ENCODE measurements at regions not wholly inside any gene's neighbourhood (a gene's known extent, or its start where the extent isn't known, plus 50 kb on each side); places are given as distances from the start of the nearest gene placed in this dataset.
"Not testable (repeated sequence)": the region's sequence is repeated elsewhere in the genome, so short reads cannot be mapped to it uniquely, and the experiment has no call there.

DNA sequence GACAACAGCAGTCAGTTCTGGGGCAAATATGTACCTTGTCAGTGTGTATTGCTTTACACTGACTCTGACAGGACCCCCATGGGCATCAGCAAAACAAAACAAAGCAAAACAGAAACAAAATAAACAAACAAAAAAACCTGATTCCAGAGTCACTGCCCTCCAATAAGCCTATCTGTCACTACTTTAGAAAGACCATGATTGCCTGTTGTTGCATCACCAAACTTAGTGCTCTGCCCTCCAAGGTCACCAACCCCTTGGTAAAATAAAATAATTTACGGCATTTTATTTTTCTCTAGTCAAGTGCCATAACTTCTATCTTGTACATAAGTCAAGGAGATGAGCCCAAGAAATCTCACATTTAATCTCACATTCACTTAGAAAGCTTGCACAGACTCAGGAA, 120.9 kb upstream of the ADAMTS3 start:
- DNase-seq = no peak
- Histone ChIP-seq H3K4me3 (no peak overlapping the region), H3K9me3 (no peaks in the 10 kb centered on the region), H3K36me3 (no peaks in the 10 kb centered on the region), H3K27ac (no peak overlapping the region), H3K4me1 (no peaks in the 10 kb centered on the region), H3K27me3 (no peaks in the 10 kb centered on the region)
- TF ChIP-seq, protein P1, sequence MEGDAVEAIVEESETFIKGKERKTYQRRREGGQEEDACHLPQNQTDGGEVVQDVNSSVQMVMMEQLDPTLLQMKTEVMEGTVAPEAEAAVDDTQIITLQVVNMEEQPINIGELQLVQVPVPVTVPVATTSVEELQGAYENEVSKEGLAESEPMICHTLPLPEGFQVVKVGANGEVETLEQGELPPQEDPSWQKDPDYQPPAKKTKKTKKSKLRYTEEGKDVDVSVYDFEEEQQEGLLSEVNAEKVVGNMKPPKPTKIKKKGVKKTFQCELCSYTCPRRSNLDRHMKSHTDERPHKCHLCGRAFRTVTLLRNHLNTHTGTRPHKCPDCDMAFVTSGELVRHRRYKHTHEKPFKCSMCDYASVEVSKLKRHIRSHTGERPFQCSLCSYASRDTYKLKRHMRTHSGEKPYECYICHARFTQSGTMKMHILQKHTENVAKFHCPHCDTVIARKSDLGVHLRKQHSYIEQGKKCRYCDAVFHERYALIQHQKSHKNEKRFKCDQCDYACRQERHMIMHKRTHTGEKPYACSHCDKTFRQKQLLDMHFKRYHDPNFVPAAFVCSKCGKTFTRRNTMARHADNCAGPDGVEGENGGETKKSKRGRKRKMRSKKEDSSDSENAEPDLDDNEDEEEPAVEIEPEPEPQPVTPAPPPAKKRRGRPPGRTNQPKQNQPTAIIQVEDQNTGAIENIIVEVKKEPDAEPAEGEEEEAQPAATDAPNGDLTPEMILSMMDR (IDR thresholded peaks at IDR 0.05) = no peak
- TF ChIP-seq POLR2A (IDR thresholded peaks at IDR 0.05) = no peak

DNA sequence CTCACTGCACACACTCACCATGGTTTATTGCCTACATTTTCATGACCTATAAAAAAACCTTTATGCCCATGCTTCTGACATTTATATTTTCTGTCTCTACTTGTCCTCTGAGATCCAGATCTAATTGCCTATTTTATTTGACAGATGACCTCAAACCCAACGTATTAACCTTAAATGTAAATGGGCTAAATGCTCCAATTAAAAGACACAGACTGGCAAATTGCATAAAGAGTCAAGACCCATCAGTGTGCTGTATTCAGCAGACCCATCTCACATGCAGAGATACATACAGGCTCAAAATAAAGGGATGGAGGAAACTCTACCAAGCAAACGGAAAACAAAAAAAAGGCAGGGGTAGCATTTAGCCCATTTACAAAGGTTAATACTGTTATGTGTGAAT, 117.4 kb upstream of the ADAMTS3 start:
- H3K4me1 ChIP-seq, H3K27ac ChIP-seq, H3K36me3 ChIP-seq, H3K27me3 ChIP-seq, DNase-seq, H3K9me3 ChIP-seq, H3K4me3 ChIP-seq: not testable (repeated sequence)

DNA sequence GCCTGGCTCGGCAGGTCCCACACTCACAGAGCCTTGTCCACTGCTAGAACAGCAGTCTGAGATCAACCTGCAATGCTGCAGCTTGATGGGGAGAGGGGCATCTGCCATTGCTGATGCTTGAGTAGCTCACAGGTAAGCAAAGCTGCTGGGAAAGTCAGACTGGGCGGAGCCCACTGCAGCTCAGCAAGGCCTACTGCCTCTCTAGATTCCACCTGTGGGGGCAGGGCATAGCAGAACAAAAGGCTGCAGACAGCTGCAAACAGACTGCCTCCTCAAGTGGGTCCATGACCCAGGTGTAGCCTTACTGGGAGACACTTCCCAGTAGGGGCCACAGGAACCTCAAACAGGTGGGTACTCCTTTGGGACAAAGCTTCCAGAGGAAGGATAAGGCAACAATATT, 110.6 kb upstream of the ADAMTS3 start:
- TF ChIP-seq, protein P1 (IDR thresholded peaks at IDR 0.05) = no peak
- no peak for TF ChIP-seq POLR2A (IDR thresholded peaks at IDR 0.05)
- H3K4me3 ChIP-seq = no peak overlapping the region
- no peak overlapping the region for H3K27ac ChIP-seq

DNA sequence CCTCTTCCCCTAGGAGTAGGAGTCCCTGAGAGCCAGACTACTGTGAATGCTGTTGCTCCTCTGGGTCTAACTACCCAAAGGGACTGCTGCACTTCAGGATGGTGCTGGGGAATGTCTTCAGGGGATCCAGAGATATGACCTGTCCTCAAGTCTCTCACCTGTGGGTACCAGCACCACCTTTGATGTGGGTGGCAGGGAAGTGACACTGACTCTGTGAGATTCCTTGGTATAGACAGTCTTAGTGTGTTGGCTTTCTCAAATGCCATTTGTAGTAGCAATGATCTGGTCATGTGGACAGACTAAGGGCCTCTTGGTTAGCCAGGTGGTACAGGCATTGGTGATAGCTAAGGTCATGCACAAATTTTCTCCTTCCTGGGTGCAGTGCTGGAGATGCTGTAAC, 108.9 kb upstream of the ADAMTS3 start:
- H3K4me1 ChIP-seq = no peaks in the 10 kb centered on the region
- no peak for DNase-seq
- no peaks in the 10 kb centered on the region for H3K9me3 ChIP-seq
- no peaks in the 10 kb centered on the region for H3K27me3 ChIP-seq
- TF ChIP-seq POLR2A (IDR thresholded peaks at IDR 0.05) = no peak
- TF ChIP-seq, protein P1 (IDR thresholded peaks at IDR 0.05) = no peak
- H3K4me3 ChIP-seq = no peak overlapping the region
- H3K36me3 ChIP-seq = no peaks in the 10 kb centered on the region
- H3K27ac ChIP-seq = no peak overlapping the region

More for the DNA sequence above, 110.6 kb upstream of the ADAMTS3 start:
- no peaks in the 10 kb centered on the region for H3K4me1 ChIP-seq
- DNase-seq = no peak
- H3K9me3 ChIP-seq = no peaks in the 10 kb centered on the region
- no peaks in the 10 kb centered on the region for H3K36me3 ChIP-seq
- H3K27me3 ChIP-seq = no peaks in the 10 kb centered on the region

DNA sequence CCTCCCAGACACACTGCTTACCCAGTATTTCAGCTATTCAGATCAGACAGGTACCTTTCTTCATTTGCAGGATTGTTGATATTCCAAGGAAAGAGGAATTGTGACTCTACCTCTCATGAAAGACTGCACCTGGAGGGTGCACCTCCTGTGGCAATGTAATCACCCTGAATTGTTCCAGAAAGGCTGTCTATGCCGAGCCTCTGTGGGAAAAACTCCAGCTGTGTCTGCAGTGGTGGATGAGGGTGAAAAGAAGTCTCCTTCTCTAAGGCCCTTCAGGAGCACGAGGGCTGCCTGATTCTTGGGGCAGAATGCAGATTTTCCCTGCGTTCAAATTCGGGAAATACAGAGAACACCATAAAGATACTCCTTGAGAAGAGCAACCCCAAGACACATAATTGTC, 108.2 kb upstream of the ADAMTS3 start:
- Histone ChIP-seq H3K27me3 (no peaks in the 10 kb centered on the region), H3K9me3 (no peaks in the 10 kb centered on the region), H3K27ac (no peak overlapping the region), H3K36me3 (no peaks in the 10 kb centered on the region), H3K4me3 (no peak overlapping the region), H3K4me1 (no peaks in the 10 kb centered on the region)
- no peak for TF ChIP-seq POLR2A (IDR thresholded peaks at IDR 0.05)
- TF ChIP-seq, protein P1 (IDR thresholded peaks at IDR 0.05) = no peak
- no peak for DNase-seq

DNA sequence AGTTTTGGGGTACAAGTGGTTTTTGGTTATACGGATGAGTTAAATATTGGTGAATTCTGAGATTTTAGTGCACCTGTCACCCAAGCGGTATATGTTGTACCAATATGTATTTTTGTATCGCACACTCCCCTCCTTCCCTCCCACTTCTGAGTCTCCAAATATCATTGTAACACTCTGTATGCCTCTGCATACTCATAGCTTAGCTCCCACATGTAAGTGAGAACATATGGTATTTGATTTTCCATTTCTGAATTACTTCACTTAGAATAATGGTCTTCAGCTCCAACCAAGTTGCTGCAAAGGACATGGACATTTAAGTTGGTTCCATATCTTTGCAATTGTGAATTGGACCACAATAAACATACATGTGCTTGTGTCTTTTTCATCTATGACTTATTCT, 103.0 kb upstream of the ADAMTS3 start:
- no peaks in the 10 kb centered on the region for H3K9me3 ChIP-seq
- no peaks in the 10 kb centered on the region for H3K27me3 ChIP-seq
- no peaks in the 10 kb centered on the region for H3K4me1 ChIP-seq
- DNase-seq = no peak
- TF ChIP-seq POLR2A (IDR thresholded peaks at IDR 0.05) = no peak
- TF ChIP-seq, protein P1 (IDR thresholded peaks at IDR 0.05) = no peak
- H3K27ac ChIP-seq = no peak overlapping the region
- no peaks in the 10 kb centered on the region for H3K36me3 ChIP-seq
- H3K4me3 ChIP-seq = no peak overlapping the region

Measured in Peyer's patch (tissue), 4 donors.